ENCODE measurements at regions not wholly inside any gene's neighbourhood (a gene's known extent, or its start where the extent isn't known, plus 50 kb on each side); places are given as distances from the start of the nearest gene placed in this dataset.

DNA sequence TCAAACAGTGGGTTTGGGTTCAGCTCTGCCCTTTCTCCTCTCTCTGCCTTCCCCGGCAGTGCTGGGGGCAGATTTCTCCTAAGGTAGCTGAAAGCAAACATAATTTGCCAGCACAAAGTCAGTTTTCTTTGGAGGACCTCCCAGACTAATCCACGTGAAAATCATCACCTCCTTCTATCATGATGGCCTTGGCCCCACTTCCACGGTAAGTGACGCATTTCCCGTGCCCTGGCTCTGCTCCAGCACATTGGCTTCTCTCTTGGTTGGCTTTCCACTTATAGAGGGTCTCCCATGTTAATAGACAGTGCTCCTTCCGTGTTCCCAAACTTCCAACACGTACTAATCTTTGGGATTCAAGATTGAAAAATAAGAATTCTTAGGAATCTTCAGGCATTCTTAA is 74.1 kb upstream of the TRIO start:
- Mint-ChIP-seq H3K4me1 (no peaks in the 10 kb centered on the region), H3K36me3 (no peaks in the 10 kb centered on the region), H3K4me3 (no peak overlapping the region), H3K27ac (no peak overlapping the region), H3K27me3 (ENCODE audit: low read depth) (no peaks in the 10 kb centered on the region; the same call in 1 of the 2 replicates), H3K9me3 (no peaks in the 10 kb centered on the region)
- TF ChIP-seq ZNF396 (CRISPR knock-in tag; IDR thresholded peaks at IDR 0.05; ENCODE audit: borderline replicate concordance), result no peak
- TF ChIP-seq GABPB1 (CRISPR knock-in tag; IDR thresholded peaks at IDR 0.05), result no peak
- no peak for TF ChIP-seq CREB1 (CRISPR knock-in tag; IDR thresholded peaks at IDR 0.05)
- TF ChIP-seq ATF3 (CRISPR knock-in tag; conservative IDR thresholded peaks at IDR 0.05), result no peak
- no peak for TF ChIP-seq NFATC4 (CRISPR knock-in tag; IDR thresholded peaks at IDR 0.05)
- TF ChIP-seq NR1H2 (CRISPR knock-in tag; IDR thresholded peaks at IDR 0.05), result no peak
- TF ChIP-seq ZNF423 (CRISPR knock-in tag; IDR thresholded peaks at IDR 0.05), result no peak
- no peak for TF ChIP-seq MLX (CRISPR knock-in tag; IDR thresholded peaks at IDR 0.05)
- ChIA-PET CTCF (no interaction called here), POLR2A (no interaction called here)
- DNase-seq (ENCODE audit: low spot score) (no peak), ATAC-seq (no peak)

DNA sequence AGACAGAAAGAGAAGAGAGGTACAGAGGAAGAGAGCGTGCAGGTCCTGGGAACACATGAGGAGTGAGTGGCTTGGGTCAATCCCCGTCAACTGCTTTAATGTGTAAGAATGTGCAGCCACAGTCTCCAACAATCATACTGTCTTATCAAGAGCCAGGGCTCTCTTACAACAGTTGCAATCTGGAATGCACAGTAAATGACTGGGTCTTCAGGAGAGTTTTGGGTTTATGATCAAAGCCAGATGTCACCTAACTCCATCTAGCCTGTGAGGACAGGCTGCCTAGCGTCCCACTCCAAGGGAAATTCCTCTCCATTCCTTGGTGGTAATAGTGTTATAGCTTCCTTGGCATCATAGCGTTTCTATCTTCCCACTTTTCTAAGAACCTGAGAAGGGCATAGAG is 75.0 kb upstream of the TRIO start:
- no peak for DNase-seq (ENCODE audit: low spot score)
- POLR2A ChIA-PET, result no interaction called here
- CTCF ChIA-PET, result no interaction called here
- H3K9me3 Mint-ChIP-seq, result no peaks in the 10 kb centered on the region
- no peak overlapping the region for H3K4me3 Mint-ChIP-seq
- no peaks in the 10 kb centered on the region for H3K36me3 Mint-ChIP-seq
- ATAC-seq, result no peak
- H3K4me1 Mint-ChIP-seq, result no peaks in the 10 kb centered on the region
- TF ChIP-seq SMAD3 (CRISPR knock-in tag; IDR thresholded peaks at IDR 0.05; ENCODE audit: borderline replicate concordance) (no peak), CREM (CRISPR knock-in tag; IDR thresholded peaks at IDR 0.05) (no peak), HMGA2 (CRISPR knock-in tag; IDR thresholded peaks at IDR 0.05) (no peak), SMAD4 (CRISPR knock-in tag; IDR thresholded peaks at IDR 0.05) (no peak), FOXP1 (CRISPR knock-in tag; IDR thresholded peaks at IDR 0.05; ENCODE audit: borderline replicate concordance) (no peak), OVOL2 (CRISPR knock-in tag; IDR thresholded peaks at IDR 0.05; ENCODE audit: borderline replicate concordance) (no peak), IRF2 (CRISPR knock-in tag; IDR thresholded peaks at IDR 0.05; ENCODE audit: borderline replicate concordance, low read depth) (no peak), CREB1 (CRISPR knock-in tag; IDR thresholded peaks at IDR 0.05) (no peak), PRRX2 (CRISPR knock-in tag; IDR thresholded peaks at IDR 0.05) (no peak)
- TF ChIP-seq, protein P1, sequence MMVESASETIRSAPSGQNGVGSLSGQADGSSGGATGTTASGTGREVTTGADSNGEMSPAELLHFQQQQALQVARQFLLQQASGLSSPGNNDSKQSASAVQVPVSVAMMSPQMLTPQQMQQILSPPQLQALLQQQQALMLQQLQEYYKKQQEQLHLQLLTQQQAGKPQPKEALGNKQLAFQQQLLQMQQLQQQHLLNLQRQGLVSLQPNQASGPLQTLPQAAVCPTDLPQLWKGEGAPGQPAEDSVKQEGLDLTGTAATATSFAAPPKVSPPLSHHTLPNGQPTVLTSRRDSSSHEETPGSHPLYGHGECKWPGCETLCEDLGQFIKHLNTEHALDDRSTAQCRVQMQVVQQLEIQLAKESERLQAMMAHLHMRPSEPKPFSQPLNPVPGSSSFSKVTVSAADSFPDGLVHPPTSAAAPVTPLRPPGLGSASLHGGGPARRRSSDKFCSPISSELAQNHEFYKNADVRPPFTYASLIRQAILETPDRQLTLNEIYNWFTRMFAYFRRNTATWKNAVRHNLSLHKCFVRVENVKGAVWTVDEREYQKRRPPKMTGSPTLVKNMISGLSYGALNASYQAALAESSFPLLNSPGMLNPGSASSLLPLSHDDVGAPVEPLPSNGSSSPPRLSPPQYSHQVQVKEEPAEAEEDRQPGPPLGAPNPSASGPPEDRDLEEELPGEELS (CRISPR knock-in tag; IDR thresholded peaks at IDR 0.05), result no peak
- TF ChIP-seq, protein P2, sequence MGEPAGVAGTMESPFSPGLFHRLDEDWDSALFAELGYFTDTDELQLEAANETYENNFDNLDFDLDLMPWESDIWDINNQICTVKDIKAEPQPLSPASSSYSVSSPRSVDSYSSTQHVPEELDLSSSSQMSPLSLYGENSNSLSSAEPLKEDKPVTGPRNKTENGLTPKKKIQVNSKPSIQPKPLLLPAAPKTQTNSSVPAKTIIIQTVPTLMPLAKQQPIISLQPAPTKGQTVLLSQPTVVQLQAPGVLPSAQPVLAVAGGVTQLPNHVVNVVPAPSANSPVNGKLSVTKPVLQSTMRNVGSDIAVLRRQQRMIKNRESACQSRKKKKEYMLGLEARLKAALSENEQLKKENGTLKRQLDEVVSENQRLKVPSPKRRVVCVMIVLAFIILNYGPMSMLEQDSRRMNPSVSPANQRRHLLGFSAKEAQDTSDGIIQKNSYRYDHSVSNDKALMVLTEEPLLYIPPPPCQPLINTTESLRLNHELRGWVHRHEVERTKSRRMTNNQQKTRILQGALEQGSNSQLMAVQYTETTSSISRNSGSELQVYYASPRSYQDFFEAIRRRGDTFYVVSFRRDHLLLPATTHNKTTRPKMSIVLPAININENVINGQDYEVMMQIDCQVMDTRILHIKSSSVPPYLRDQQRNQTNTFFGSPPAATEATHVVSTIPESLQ (CRISPR knock-in tag; IDR thresholded peaks at IDR 0.05), result no peak
- TF ChIP-seq, protein P3, sequence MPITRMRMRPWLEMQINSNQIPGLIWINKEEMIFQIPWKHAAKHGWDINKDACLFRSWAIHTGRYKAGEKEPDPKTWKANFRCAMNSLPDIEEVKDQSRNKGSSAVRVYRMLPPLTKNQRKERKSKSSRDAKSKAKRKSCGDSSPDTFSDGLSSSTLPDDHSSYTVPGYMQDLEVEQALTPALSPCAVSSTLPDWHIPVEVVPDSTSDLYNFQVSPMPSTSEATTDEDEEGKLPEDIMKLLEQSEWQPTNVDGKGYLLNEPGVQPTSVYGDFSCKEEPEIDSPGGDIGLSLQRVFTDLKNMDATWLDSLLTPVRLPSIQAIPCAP (CRISPR knock-in tag; IDR thresholded peaks at IDR 0.05), result no peak
- TF ChIP-seq, protein P4, sequence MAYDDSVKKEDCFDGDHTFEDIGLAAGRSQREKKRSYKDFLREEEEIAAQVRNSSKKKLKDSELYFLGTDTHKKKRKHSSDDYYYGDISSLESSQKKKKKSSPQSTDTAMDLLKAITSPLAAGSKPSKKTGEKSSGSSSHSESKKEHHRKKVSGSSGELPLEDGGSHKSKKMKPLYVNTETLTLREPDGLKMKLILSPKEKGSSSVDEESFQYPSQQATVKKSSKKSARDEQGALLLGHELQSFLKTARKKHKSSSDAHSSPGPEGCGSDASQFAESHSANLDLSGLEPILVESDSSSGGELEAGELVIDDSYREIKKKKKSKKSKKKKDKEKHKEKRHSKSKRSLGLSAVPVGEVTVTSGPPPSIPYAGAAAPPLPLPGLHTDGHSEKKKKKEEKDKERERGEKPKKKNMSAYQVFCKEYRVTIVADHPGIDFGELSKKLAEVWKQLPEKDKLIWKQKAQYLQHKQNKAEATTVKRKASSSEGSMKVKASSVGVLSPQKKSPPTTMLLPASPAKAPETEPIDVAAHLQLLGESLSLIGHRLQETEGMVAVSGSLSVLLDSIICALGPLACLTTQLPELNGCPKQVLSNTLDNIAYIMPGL (CRISPR knock-in tag; IDR thresholded peaks at IDR 0.05), result no peak
- H3K27me3 Mint-ChIP-seq (ENCODE audit: low read depth), result no peaks in the 10 kb centered on the region; the same call in 1 of the 2 replicates
- H3K27ac Mint-ChIP-seq, result no peak overlapping the region

Data from WTC11 (cell line).